ENCODE measurements at regions not wholly inside any gene's neighbourhood (a gene's known extent, or its start where the extent isn't known, plus 50 kb on each side); places are given as distances from the start of the nearest gene placed in this dataset.

DNA sequence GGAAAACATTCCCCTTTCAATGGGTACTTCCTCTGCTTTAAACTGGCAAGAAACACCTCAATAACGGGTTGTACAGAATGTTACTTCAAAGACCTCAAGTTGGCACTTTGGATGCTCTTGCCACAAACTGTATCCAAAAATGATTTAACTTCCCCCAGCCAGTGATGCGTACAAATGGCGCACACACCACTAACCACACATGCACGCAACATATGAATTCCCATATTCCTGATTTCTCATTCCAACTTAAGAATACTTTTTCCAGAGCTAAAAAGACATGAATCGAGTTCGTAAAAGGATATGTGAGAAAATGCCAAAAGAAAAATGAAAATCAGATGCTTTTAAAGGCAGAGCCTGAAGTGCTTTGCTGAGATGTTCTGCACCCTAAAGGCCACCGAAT is 388.0 kb upstream of the PIK3R1 start:
- Histone ChIP-seq H3K4me1 (replicated peaks; ENCODE audit: insufficient read depth) (no peaks in the 10 kb centered on the region), H4K20me1 (ENCODE audit: insufficient read depth) (no peaks in the 10 kb centered on the region), H3F3A (ENCODE audit: insufficient read depth, low read depth) (no peaks in the 10 kb centered on the region), H3K4me3 (no peak overlapping the region), H3K36me3 (ENCODE audit: low read depth) (no peaks in the 10 kb centered on the region), H3K79me2 (ENCODE audit: low read depth) (no peaks in the 10 kb centered on the region), H3K27ac (no peak overlapping the region), H2AFZ (no peak overlapping the region), H3K9me3 (ENCODE audit: insufficient read depth, low read depth) (no peaks in the 10 kb centered on the region), H3K27me3 (ENCODE audit: insufficient read depth, low read depth) (no peaks in the 10 kb centered on the region), H3K4me2 (no peak overlapping the region), H3K9me2 (ENCODE audit: insufficient read depth) (no peaks in the 10 kb centered on the region)
- TF ChIP-seq EZH2 (IDR thresholded peaks at IDR 0.05; ENCODE audit: low read depth): no peak
- TF ChIP-seq, protein P1, sequence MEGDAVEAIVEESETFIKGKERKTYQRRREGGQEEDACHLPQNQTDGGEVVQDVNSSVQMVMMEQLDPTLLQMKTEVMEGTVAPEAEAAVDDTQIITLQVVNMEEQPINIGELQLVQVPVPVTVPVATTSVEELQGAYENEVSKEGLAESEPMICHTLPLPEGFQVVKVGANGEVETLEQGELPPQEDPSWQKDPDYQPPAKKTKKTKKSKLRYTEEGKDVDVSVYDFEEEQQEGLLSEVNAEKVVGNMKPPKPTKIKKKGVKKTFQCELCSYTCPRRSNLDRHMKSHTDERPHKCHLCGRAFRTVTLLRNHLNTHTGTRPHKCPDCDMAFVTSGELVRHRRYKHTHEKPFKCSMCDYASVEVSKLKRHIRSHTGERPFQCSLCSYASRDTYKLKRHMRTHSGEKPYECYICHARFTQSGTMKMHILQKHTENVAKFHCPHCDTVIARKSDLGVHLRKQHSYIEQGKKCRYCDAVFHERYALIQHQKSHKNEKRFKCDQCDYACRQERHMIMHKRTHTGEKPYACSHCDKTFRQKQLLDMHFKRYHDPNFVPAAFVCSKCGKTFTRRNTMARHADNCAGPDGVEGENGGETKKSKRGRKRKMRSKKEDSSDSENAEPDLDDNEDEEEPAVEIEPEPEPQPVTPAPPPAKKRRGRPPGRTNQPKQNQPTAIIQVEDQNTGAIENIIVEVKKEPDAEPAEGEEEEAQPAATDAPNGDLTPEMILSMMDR (conservative IDR thresholded peaks at IDR 0.05): no peak
- intact Hi-C loops (cut with micrococcal nuclease; ENCODE audit: unreplicated experiment): no loop called here
- CTCF ChIA-PET: no interaction called here
- POLR2A ChIA-PET (ENCODE audit: unreplicated experiment): no interaction called here
- no TSS peak for BruUV-seq (replicated peaks)
- no peak for DNase-seq

DNA sequence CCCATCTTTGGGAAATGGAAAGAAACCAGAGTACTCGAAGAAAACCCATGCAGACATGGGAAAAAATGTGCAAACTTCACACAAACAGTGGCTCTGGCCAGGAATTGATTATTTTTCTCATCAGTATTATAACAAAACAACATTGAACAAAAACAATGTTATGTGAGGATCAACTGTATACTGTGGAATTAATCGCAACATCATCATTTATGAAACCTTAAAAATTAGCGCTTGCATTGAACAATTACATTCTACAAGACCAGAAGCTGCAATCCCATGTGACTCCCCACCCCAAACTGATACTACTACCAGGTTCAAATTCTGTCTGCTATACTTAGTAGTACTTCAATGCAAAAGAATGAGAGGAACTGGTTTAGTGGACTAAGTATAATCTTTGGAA is 390.7 kb upstream of the PIK3R1 start:
- Histone ChIP-seq H4K20me1 (ENCODE audit: insufficient read depth) (no peaks in the 10 kb centered on the region), H3K27me3 (ENCODE audit: insufficient read depth, low read depth) (no peaks in the 10 kb centered on the region), H3K9me3 (ENCODE audit: insufficient read depth, low read depth) (no peaks in the 10 kb centered on the region), H3K9me2 (ENCODE audit: insufficient read depth) (no peaks in the 10 kb centered on the region), H3F3A (ENCODE audit: insufficient read depth, low read depth) (no peaks in the 10 kb centered on the region), H3K27ac (no peak overlapping the region), H3K4me2 (no peak overlapping the region), H3K4me3 (no peak overlapping the region), H3K79me2 (ENCODE audit: low read depth) (no peaks in the 10 kb centered on the region), H3K36me3 (ENCODE audit: low read depth) (no peaks in the 10 kb centered on the region), H3K4me1 (replicated peaks; ENCODE audit: insufficient read depth) (no peaks in the 10 kb centered on the region), H2AFZ (no peak overlapping the region)
- BruUV-seq (replicated peaks): no TSS peak
- CTCF ChIA-PET: no interaction called here
- no peak for TF ChIP-seq EZH2 (IDR thresholded peaks at IDR 0.05; ENCODE audit: low read depth)
- TF ChIP-seq, protein P1 (conservative IDR thresholded peaks at IDR 0.05): no peak
- POLR2A ChIA-PET (ENCODE audit: unreplicated experiment): no interaction called here
- intact Hi-C loops (cut with micrococcal nuclease; ENCODE audit: unreplicated experiment): no loop called here
- DNase-seq: no peak

DNA sequence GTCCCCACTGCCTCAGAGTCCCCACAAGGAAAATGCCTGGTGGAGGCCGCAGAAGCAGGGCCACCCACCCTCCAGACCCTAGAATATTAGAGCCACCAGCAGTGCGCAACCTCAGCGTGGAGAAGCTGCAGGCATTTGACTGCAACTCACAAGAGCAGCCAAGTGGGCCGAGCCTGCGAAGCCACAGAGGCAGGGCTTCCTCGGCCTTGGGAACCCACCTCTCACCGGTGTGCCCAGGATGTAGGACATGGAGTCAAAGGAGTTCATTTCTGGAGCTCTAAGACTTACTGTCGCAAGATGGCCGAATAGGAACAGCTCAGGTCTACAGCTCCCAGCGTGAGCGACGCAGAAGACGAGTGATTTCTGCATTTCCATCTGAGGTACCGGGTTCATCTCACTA is 397.9 kb upstream of the PIK3R1 start:
- Histone ChIP-seq H3K27me3 (ENCODE audit: insufficient read depth, low read depth) (no peaks in the 10 kb centered on the region), H3K9me3 (ENCODE audit: insufficient read depth, low read depth) (no peaks in the 10 kb centered on the region), H2AFZ (no peak overlapping the region), H3F3A (ENCODE audit: insufficient read depth, low read depth) (no peaks in the 10 kb centered on the region), H3K79me2 (ENCODE audit: low read depth) (no peaks in the 10 kb centered on the region), H3K9me2 (ENCODE audit: insufficient read depth) (no peaks in the 10 kb centered on the region), H4K20me1 (ENCODE audit: insufficient read depth) (no peaks in the 10 kb centered on the region), H3K4me3 (no peak overlapping the region), H3K4me1 (replicated peaks; ENCODE audit: insufficient read depth) (no peaks in the 10 kb centered on the region), H3K36me3 (ENCODE audit: low read depth) (no peaks in the 10 kb centered on the region), H3K27ac (no peak overlapping the region), H3K4me2 (no peak overlapping the region)
- TF ChIP-seq, protein P1 (conservative IDR thresholded peaks at IDR 0.05): no peak
- no peak for TF ChIP-seq EZH2 (IDR thresholded peaks at IDR 0.05; ENCODE audit: low read depth)
- DNase-seq: no peak
- POLR2A ChIA-PET (ENCODE audit: unreplicated experiment): interaction anchor here (0.6 kb wide), 1 partner anchor 488 kb away, joined by 4 read pairs; no protein-coding TSS in a partner anchor
- CTCF ChIA-PET: no interaction called here
- BruUV-seq (replicated peaks): no TSS peak
- intact Hi-C loops (cut with micrococcal nuclease; ENCODE audit: unreplicated experiment): no loop called here
